Epithelial cell of esophagus (primary cell): ENCODE measurements at regions not wholly inside any gene's neighbourhood (a gene's known extent, or its start where the extent isn't known, plus 50 kb on each side); places are given as distances from the start of the nearest gene placed in this dataset.

ENCODE experiments used
- DNase-seq: peaks from one replicate; pipeline ENCODE4 v3.0.0; 2010; ENCODE audit warnings: low read depth
- H3K4me3 ChIP-seq: 2 replicates; pipeline ENCODE4 v1.5.1; 2011; ENCODE audit warnings: mild to moderate bottlenecking, low read length, control low read depth
- TF ChIP-seq, protein P1 (sequence below): IDR thresholded peaks from 2 replicates; pipeline ENCODE4 v1.5.1; 2011; ENCODE audit warnings: low read depth, mild to moderate bottlenecking, low read length, control low read depth, inconsistent platforms; ENCODE audit not compliant: insufficient read depth; ENCODE audit errors: missing control alignments

DNA sequence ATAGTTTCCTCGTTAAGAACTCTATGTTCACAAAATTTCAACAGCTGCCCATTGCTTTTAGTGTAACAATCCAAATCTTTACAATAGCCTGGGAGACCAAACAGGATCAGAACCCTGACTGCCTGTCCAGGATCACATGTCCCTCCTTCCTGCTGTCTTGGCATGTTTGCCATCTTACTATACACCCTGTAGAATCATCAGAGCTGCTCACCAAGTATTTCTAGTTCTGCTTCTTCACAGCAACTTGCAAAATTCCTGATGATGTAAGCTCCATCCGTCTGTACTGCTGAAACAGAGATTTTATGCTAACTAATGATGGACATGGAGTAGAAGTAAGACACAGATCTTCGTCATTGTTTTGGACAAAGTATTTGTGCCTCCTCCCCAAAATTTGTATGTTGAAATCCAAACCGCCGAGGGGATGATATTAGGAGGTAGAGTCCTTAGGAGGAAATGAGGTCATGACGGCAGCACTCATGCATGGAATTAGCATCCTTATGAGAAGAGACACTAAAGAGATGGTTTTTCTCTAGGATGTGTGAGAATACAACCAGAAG lies 464.9 kb upstream of the BRINP1 start:
- TF ChIP-seq, protein P1, sequence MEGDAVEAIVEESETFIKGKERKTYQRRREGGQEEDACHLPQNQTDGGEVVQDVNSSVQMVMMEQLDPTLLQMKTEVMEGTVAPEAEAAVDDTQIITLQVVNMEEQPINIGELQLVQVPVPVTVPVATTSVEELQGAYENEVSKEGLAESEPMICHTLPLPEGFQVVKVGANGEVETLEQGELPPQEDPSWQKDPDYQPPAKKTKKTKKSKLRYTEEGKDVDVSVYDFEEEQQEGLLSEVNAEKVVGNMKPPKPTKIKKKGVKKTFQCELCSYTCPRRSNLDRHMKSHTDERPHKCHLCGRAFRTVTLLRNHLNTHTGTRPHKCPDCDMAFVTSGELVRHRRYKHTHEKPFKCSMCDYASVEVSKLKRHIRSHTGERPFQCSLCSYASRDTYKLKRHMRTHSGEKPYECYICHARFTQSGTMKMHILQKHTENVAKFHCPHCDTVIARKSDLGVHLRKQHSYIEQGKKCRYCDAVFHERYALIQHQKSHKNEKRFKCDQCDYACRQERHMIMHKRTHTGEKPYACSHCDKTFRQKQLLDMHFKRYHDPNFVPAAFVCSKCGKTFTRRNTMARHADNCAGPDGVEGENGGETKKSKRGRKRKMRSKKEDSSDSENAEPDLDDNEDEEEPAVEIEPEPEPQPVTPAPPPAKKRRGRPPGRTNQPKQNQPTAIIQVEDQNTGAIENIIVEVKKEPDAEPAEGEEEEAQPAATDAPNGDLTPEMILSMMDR = no peak
- DNase-seq = peak; percentile 49
- no peak overlapping the region for H3K4me3 ChIP-seq

GRCh38 chr9:119831309-119831708 lies 462.1 kb upstream of the BRINP1 start:
- TF ChIP-seq, protein P1 = no peak
- DNase-seq = no peak
- no peak overlapping the region for H3K4me3 ChIP-seq

DNA sequence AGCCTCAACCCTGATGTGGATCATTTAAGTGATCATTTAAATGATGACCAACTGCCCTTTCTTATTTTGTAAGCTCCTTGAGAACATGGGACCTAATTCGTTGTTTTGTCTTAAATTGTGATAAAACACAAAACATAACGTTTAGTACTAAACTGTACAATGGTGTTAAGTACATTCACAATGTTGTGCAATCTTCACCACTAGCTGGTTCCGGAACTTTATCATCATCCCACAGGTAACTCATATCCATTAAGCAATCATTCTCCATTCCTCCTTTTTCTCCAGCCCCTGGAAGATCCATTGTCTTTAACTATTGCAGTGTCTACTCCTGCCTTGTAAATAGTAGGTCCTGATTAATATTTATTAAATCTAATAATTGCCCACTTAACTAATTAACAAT lies 460.5 kb upstream of the BRINP1 start:
- TF ChIP-seq, protein P1 = no peak

DNA sequence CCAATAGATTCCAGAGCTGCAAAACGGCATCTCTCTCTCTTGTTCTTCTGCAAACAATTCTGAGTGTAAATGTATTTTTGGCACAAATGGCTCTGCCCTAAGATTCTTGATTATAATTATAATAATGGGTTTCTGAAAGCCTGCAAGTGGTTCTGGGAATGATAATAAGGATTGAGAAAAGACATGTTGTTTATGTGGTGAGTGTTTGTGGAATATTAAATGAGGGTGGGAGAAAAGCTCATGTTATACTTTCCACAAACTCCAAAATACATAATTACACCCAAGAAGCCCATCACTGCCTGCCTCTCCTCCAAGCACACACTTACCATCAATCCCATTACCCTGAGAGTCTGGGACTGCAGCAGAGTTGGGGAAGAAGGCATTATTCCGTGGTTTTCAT lies 460.0 kb upstream of the BRINP1 start:
- DNase-seq = no peak
- TF ChIP-seq, protein P1 = no peak

More for the DNA sequence above, 460.5 kb upstream of the BRINP1 start:
- DNase-seq = peak; percentile 0
- H3K4me3 ChIP-seq = no peak overlapping the region

GRCh38 chr9:119827526-119827925 lies 458.3 kb upstream of the BRINP1 start:
- no peak overlapping the region for H3K4me3 ChIP-seq
- TF ChIP-seq, protein P1 = no peak
- DNase-seq = no peak

More for the DNA sequence above, 460.0 kb upstream of the BRINP1 start:
- no peak overlapping the region for H3K4me3 ChIP-seq

DNA sequence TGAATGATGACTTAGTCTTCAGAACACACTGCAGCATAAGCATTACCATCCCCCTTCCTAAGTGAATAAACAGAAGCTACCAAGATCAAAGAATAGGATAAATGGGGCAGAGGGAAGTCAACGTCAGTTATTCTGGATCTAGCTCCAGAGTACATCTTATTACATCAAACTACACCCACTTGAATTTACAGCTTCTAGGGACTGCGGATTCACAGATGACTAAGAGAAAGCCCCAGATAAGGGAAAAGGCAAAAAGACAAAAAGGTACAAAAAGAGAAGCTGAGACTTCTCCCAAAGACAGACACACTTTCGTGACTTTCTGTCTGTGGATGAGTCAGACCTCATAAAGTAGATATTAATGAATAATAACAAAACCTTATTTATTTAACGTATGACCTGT lies 457.9 kb upstream of the BRINP1 start:
- DNase-seq = no peak
- no peak overlapping the region for H3K4me3 ChIP-seq
- TF ChIP-seq, protein P1 = no peak

- TF ChIP-seq, protein P1 = no peak
- H3K4me3 ChIP-seq = no peak overlapping the region
- DNase-seq = no peak
Observed at GRCh38 chr9:119818726-119819435, 449.6 kb upstream of the BRINP1 start.
